Bronchial epithelial cell (primary cell): ENCODE measurements at regions not wholly inside any gene's neighbourhood (a gene's known extent, or its start where the extent isn't known, plus 50 kb on each side); places are given as distances from the start of the nearest gene placed in this dataset.
"Not testable (repeated sequence)": the region's sequence is repeated elsewhere in the genome, so short reads cannot be mapped to it uniquely, and the experiment has no call there.

Experiments
- DNase-seq: peaks from one replicate; pipeline ENCODE4 v3.0.0-alpha.2; 2010; ENCODE audit warnings: low read depth
- FAIRE-seq: peaks from 2 replicates; lab custom pipeline; 2011; peaks lifted over from hg19 to GRCh38; lab: Jason Lieb, UNC
- H3K27me3 ChIP-seq: 2 replicates; pipeline ENCODE4 v1.5.1; 2011; ENCODE audit warnings: low read length; ENCODE audit not compliant: control insufficient read depth, insufficient read depth
- H3K36me3 ChIP-seq: 2 replicates; pipeline ENCODE4 v1.5.1; 2011; ENCODE audit warnings: low read length; ENCODE audit not compliant: control insufficient read depth, insufficient read depth
- H3K4me3 ChIP-seq: 2 replicates; pipeline ENCODE4 v1.5.1; 2011; ENCODE audit warnings: mild to moderate bottlenecking, low read depth, low read length, control low read depth
- TF ChIP-seq, protein P1 (sequence below): IDR thresholded peaks from 2 replicates; pipeline ENCODE4 v1.5.1; 2011; ENCODE audit warnings: mild to moderate bottlenecking, moderate library complexity, low read length, control low read depth, inconsistent platforms; ENCODE audit not compliant: insufficient read depth, severe bottlenecking

- DNase-seq (no peak), FAIRE-seq (no peak)
- Histone ChIP-seq H3K27me3 (no peaks in the 10 kb centered on the region), H3K4me3 (no peak overlapping the region), H3K36me3 (no peaks in the 10 kb centered on the region)
- TF ChIP-seq, protein P1, sequence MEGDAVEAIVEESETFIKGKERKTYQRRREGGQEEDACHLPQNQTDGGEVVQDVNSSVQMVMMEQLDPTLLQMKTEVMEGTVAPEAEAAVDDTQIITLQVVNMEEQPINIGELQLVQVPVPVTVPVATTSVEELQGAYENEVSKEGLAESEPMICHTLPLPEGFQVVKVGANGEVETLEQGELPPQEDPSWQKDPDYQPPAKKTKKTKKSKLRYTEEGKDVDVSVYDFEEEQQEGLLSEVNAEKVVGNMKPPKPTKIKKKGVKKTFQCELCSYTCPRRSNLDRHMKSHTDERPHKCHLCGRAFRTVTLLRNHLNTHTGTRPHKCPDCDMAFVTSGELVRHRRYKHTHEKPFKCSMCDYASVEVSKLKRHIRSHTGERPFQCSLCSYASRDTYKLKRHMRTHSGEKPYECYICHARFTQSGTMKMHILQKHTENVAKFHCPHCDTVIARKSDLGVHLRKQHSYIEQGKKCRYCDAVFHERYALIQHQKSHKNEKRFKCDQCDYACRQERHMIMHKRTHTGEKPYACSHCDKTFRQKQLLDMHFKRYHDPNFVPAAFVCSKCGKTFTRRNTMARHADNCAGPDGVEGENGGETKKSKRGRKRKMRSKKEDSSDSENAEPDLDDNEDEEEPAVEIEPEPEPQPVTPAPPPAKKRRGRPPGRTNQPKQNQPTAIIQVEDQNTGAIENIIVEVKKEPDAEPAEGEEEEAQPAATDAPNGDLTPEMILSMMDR: no peak
Observed at GRCh38 chr18:78505851-78506461, 473.7 kb upstream of the SALL3 start.

GRCh38 chr18:78507217-78507616 is 472.4 kb upstream of the SALL3 start:
- H3K36me3 ChIP-seq: no peaks in the 10 kb centered on the region
- no peaks in the 10 kb centered on the region for H3K27me3 ChIP-seq
- no peak overlapping the region for H3K4me3 ChIP-seq
- DNase-seq: no peak
- no peak for FAIRE-seq
- TF ChIP-seq, protein P1: no peak

DNA sequence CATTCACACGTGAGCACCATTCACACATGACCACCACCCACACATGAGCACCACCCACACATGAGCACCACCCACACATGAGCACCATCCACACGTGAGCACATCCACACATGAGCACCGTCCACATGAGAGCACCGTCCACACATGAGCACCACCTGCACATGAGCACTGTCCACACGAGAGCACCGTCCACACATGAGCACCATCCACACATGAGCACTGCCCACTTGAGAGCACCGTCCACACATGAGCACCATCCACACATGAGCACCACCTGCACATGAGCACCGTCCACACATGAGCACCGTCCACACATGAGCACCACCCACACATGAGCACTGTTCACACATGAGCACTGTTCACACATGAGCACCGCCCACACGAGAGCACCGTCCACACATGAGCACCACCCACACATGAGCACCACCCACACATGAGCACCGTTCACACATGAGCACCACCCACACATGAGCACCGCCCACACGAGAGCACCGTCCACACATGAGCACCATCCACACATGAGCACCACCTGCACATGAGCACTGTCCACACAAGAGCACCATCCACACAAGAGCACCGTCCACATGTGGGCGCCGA is 471.3 kb upstream of the SALL3 start:
- not testable (repeated sequence) for H3K4me3 ChIP-seq, H3K27me3 ChIP-seq, DNase-seq, H3K36me3 ChIP-seq
- FAIRE-seq: peak; percentile 87

GRCh38 chr18:78510091-78510490 is 469.5 kb upstream of the SALL3 start:
- FAIRE-seq: peak; percentile 28
- TF ChIP-seq, protein P1: no peak
- no peaks in the 10 kb centered on the region for H3K27me3 ChIP-seq
- H3K4me3 ChIP-seq: no peak overlapping the region
- no peak for DNase-seq
- no peaks in the 10 kb centered on the region for H3K36me3 ChIP-seq

- Histone ChIP-seq H3K36me3 (no peaks in the 10 kb centered on the region), H3K4me3 (no peak overlapping the region), H3K27me3 (no peaks in the 10 kb centered on the region)
- DNase-seq (no peak), FAIRE-seq (no peak)
- TF ChIP-seq, protein P1: no peak
Observed at GRCh38 chr18:78510636-78511035, 469.0 kb upstream of the SALL3 start.

GRCh38 chr18:78511666-78512601 is 467.7 kb upstream of the SALL3 start:
- DNase-seq (no peak), FAIRE-seq (no peak)
- TF ChIP-seq, protein P1: no peak
- H3K27me3 ChIP-seq: no peaks in the 10 kb centered on the region
- H3K4me3 ChIP-seq: no peak overlapping the region
- no peaks in the 10 kb centered on the region for H3K36me3 ChIP-seq
